ENCODE measurements at regions not wholly inside any gene's neighbourhood (a gene's known extent, or its start where the extent isn't known, plus 50 kb on each side); places are given as distances from the start of the nearest gene placed in this dataset.
"Not testable (repeated sequence)": the region's sequence is repeated elsewhere in the genome, so short reads cannot be mapped to it uniquely, and the experiment has no call there.

DNA sequence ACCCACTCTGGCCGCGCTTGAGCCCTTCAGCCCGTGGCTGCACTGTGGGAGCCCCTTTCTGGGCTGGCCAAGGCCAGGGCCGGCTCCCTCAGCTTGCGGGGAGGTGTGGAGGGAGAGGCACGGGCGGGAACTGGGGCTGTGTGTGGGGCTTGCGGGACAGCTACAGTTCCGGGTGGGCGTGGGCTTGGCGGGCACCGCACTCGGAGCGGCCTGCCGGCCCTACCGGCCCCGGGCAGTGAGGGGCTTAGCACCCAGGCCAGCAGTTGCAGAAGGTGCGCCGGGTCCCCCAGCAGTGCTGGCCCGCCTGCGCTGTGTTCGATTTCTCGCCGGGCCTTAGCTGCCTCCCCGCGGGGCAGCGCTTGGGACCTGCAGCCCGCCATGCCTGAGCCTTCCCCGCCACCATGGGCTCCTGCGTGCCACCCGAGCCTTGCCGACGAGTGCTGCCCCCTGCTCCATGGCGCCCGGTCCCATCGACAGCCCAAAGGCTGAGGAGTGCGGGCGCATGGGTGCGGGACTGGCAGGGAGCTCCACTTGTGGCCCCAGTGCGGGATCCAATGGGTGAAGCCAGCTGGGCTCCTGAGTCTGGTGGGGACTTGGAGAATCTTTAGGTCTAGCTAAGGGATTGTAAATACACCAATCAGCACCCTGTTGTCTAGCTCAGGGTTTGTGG lies 173.7 kb upstream of the FIGN start:
- H3K4me3 Mint-ChIP-seq, result no peak overlapping the region
- no peak overlapping the region for H2AFZ ChIP-seq (replicated peaks)
- no peaks in the 10 kb centered on the region for H3K9me3 ChIP-seq (ENCODE audit: low read depth)
- no peaks in the 10 kb centered on the region for H3K4me1 ChIP-seq
- H3K36me3 Mint-ChIP-seq, result no peaks in the 10 kb centered on the region
- no peaks in the 10 kb centered on the region for H3F3A ChIP-seq (ENCODE audit: low read depth)
- H3K27me3 Mint-ChIP-seq (ENCODE audit: insufficient read depth, low read depth), result peaks cover under 1% of the 10 kb centered on the region
- no peaks in the 10 kb centered on the region for H3K4me1 Mint-ChIP-seq
- DNase-seq (ENCODE audit: low spot score), result no peak
- H3K27ac ChIP-seq, result no peak overlapping the region
- H3K36me3 ChIP-seq, result no peaks in the 10 kb centered on the region
- H3K9me3 Mint-ChIP-seq, result peaks cover 2% of the 10 kb centered on the region
- no peaks in the 10 kb centered on the region for H4K20me1 ChIP-seq (ENCODE audit: low read depth)
- no peak overlapping the region for H3K9ac ChIP-seq
- no peak overlapping the region for H3K4me3 ChIP-seq
- no peak overlapping the region for H3K27ac Mint-ChIP-seq
- TF ChIP-seq, protein P1, sequence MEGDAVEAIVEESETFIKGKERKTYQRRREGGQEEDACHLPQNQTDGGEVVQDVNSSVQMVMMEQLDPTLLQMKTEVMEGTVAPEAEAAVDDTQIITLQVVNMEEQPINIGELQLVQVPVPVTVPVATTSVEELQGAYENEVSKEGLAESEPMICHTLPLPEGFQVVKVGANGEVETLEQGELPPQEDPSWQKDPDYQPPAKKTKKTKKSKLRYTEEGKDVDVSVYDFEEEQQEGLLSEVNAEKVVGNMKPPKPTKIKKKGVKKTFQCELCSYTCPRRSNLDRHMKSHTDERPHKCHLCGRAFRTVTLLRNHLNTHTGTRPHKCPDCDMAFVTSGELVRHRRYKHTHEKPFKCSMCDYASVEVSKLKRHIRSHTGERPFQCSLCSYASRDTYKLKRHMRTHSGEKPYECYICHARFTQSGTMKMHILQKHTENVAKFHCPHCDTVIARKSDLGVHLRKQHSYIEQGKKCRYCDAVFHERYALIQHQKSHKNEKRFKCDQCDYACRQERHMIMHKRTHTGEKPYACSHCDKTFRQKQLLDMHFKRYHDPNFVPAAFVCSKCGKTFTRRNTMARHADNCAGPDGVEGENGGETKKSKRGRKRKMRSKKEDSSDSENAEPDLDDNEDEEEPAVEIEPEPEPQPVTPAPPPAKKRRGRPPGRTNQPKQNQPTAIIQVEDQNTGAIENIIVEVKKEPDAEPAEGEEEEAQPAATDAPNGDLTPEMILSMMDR (IDR thresholded peaks at IDR 0.05), result no peak
- TF ChIP-seq EZH2phosphoT487 (IDR thresholded peaks at IDR 0.05) (no peak), EZH2 (IDR thresholded peaks at IDR 0.05) (no peak)
- no peaks in the 10 kb centered on the region for H3K79me2 ChIP-seq (ENCODE audit: low read depth)
- no peak overlapping the region for H3K4me2 ChIP-seq
- no peaks in the 10 kb centered on the region for H3K27me3 ChIP-seq

DNA sequence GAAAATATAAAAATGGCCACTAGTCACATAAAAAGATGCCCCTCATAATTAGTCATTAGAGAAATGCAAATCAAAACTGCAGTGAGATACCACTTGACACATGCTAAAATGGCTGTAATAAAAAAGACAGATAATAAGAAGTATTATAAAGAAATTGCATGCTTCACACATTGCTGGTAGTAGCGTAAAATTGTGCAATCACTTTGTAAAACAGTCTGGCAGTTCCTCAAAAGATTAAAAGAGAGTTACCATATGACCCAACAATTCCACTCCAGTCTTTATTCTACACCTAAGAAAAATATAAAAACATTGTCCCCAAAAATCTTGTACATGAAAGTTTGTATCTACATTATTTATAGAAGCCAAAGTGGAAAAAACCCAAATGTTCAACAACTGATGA lies 170.6 kb upstream of the FIGN start:
- DNase-seq (ENCODE audit: low spot score), result no peak
- Mint-ChIP-seq H3K27ac (no peak overlapping the region), H3K27me3 (ENCODE audit: insufficient read depth, low read depth) (no peaks in the 10 kb centered on the region), H3K4me1 (no peaks in the 10 kb centered on the region), H3K4me3 (no peak overlapping the region), H3K36me3 (no peaks in the 10 kb centered on the region), H3K9me3 (peaks cover 4% of the 10 kb centered on the region)
- Histone ChIP-seq H3K9me3 (ENCODE audit: low read depth) (no peaks in the 10 kb centered on the region), H3K4me1 (no peaks in the 10 kb centered on the region), H3F3A (ENCODE audit: low read depth) (no peaks in the 10 kb centered on the region), H3K36me3 (no peaks in the 10 kb centered on the region), H3K27ac (no peak overlapping the region), H3K27me3 (no peaks in the 10 kb centered on the region), H3K79me2 (ENCODE audit: low read depth) (no peaks in the 10 kb centered on the region), H2AFZ (replicated peaks) (no peak overlapping the region), H3K4me2 (no peak overlapping the region), H4K20me1 (ENCODE audit: low read depth) (no peaks in the 10 kb centered on the region), H3K9ac (no peak overlapping the region), H3K4me3 (no peak overlapping the region)
- TF ChIP-seq EZH2 (IDR thresholded peaks at IDR 0.05), result no peak
- TF ChIP-seq, protein P1 (IDR thresholded peaks at IDR 0.05), result no peak
- no peak for TF ChIP-seq EZH2phosphoT487 (IDR thresholded peaks at IDR 0.05)

DNA sequence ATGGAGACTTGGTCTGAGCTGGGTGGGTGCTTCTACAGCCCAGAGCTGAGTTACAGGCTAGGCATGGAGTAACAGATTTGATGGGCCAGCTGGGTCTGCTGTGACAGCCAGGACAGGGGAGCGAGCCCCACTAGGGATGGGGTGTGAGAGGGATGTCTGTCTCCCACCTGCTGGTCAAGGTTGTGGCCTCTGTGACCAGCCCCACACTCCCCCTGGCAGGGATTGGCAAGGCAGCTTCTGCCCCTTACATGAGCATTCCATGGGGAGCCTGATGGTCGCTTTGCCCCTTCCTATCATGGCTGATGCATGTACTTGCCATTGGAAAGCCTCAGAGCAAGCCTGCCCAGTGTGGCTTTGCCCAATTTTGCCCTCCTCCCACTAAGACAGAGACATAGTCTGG lies 162.0 kb upstream of the FIGN start:
- Mint-ChIP-seq H3K4me1 (no peaks in the 10 kb centered on the region), H3K9me3 (peaks cover 28% of the 10 kb centered on the region), H3K36me3 (no peaks in the 10 kb centered on the region), H3K27me3 (ENCODE audit: insufficient read depth, low read depth) (peaks cover 2% of the 10 kb centered on the region), H3K27ac (no peak overlapping the region), H3K4me3 (no peak overlapping the region)
- Histone ChIP-seq H3K36me3 (peaks cover 5% of the 10 kb centered on the region), H3F3A (ENCODE audit: low read depth) (no peaks in the 10 kb centered on the region), H3K27me3 (no peaks in the 10 kb centered on the region), H3K4me1 (no peaks in the 10 kb centered on the region), H3K27ac (no peak overlapping the region), H3K9ac (no peak overlapping the region), H3K79me2 (ENCODE audit: low read depth) (no peaks in the 10 kb centered on the region), H3K9me3 (ENCODE audit: low read depth) (peaks cover 13% of the 10 kb centered on the region), H2AFZ (replicated peaks) (peak overlapping the region; percentile 18), H3K4me3 (no peak overlapping the region), H3K4me2 (no peak overlapping the region), H4K20me1 (ENCODE audit: low read depth) (no peaks in the 10 kb centered on the region)
- TF ChIP-seq, protein P1 (IDR thresholded peaks at IDR 0.05), result no peak
- TF ChIP-seq EZH2 (IDR thresholded peaks at IDR 0.05), result no peak
- no peak for TF ChIP-seq EZH2phosphoT487 (IDR thresholded peaks at IDR 0.05)
- no peak for DNase-seq (ENCODE audit: low spot score)

DNA sequence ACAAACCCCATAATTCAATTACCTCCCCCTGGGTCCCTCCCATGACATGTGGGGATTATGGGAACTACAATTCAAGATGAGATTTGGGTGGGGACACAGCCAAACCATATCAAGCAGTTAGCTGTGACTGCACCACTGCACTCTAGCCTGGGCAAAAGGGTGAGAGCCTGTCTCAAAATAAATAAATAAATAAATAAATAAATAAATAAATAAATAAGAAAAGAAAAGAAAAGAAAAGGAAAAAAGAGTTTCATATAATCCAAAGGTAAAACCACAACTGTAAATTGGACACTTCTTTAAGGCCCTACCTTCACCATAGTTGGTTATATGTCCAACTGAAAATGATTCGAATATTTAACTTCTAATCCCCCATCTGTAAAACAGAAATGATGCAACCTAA lies 157.6 kb upstream of the FIGN start:
- not testable (repeated sequence) for H3K4me1 Mint-ChIP-seq; H3K4me3 Mint-ChIP-seq; H2AFZ ChIP-seq (replicated peaks); H3K4me3 ChIP-seq; H3K36me3 ChIP-seq; H3K79me2 ChIP-seq (ENCODE audit: low read depth); H3K27me3 ChIP-seq; H4K20me1 ChIP-seq (ENCODE audit: low read depth); H3K36me3 Mint-ChIP-seq; H3F3A ChIP-seq (ENCODE audit: low read depth); H3K27ac Mint-ChIP-seq; H3K27me3 Mint-ChIP-seq (ENCODE audit: insufficient read depth, low read depth); H3K4me2 ChIP-seq; H3K9ac ChIP-seq; DNase-seq (ENCODE audit: low spot score); H3K9me3 ChIP-seq (ENCODE audit: low read depth); H3K27ac ChIP-seq; H3K4me1 ChIP-seq
- peaks cover 13% of the 10 kb centered on the region for H3K9me3 Mint-ChIP-seq

Data from neural progenitor cell (in vitro differentiated cells).